Activated CD8-positive, alpha-beta memory T cell treated with anti-CD3 and anti-CD28 coated beads, Interleukin-2, amount 50 U/mL, for 24 hours (primary cell): ENCODE measurements at regions not wholly inside any gene's neighbourhood (a gene's known extent, or its start where the extent isn't known, plus 50 kb on each side); places are given as distances from the start of the nearest gene placed in this dataset.
A peak's percentile ranks its signal among the peaks of the same experiment; 100 is the strongest.

ENCODE experiments used
- DNase-seq: peaks from one replicate; pipeline ENCODE4 v3.0.0-alpha.2; 2020; ENCODE audit errors: extremely low read depth

DNA sequence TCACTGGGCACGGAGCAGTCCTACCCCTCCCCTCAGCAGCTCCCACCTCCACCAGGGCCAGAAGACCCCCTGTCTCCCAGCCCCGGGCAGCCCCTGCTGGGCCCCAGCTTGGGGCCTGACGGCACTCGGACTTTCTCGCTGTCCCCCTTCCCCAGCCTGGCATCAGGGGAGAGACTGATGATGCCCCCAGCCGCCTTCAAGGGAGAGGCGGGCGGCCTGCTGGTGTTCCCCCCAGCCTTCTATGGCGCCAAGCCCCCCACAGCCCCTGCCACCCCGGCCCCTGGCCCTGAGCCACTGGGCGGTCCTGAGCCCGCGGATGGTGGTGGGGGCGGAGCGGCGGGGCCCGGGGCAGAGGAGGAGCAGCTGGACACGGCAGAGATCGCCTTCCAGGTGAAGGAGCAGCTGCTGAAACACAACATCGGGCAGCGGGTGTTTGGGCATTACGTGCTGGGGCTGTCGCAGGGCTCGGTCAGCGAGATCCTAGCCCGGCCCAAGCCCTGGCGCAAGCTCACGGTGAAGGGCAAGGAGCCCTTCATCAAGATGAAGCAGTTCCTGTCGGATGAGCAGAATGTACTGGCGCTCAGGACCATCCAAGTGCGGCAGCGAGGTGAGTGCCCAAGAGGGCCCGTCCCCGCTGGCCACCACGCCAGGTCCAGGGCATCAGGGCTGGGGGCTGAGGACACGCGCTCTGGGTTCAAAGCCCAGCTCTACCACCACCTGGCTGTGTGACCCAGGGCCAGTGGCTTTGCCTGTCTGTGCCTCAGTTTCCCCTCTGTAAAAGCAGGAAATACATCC lies 58.6 kb downstream of the PHETA1 start:
- no peak for DNase-seq

DNA sequence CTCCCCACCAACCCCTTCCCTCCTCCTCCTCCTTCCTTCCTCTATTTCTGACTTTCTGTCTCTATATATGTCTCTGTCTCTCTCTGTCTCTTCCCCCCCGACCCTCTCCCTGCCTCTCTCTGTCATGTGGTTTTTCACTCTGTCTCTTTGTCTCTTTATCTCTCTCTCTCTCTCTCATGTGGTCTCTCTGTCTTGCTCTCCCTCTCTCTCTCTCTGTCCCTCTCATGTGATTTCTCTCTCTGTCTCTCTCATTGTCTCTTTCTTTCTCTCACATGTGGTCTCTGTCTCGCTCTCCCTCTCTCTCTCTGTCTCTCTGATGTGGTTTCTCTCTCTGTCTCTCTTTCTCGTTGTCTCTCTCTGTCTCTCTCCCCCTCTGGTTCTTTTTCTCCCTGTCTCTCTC lies 59.3 kb downstream of the PHETA1 start:
- no peak for DNase-seq

DNA sequence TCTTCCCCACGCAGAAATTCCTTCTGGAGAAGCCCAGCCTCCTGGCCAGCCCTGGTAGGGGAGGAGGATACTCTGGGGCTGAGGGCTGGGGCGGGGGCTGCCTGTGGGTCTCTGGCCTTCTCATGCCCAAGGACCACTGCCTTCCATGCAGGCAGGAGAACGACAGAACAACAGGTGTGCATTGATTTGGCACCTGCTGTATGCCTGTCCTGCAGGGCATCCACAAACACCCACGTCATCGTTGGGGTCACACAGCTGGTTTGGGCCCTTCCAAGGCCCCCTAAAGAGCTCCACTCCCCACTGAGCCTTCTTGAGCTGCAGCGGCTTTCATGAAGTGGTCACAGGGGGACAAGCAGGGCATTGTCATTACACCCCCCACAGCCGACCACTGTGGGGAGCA lies 60.4 kb downstream of the PHETA1 start:
- DNase-seq: no peak

DNA sequence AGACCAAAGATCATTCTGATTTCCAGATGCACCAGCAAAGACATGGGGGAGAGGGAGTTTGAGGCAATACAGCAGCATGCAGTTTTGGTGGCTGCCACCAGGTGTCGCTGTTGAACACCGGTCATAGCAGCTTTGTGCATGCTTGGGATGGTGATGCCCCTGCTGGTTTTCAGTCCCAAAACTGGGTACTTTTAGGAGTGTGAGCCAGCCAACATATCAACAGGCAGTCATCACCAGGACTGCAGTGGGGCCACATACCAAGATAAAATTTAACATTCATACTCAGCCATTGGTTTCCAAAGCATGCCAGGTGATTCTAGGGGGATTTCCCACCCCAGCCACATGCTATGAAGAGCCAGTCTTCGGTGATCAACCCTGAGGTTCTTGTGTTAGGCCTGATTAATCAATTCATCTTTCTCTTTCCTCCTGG lies 64.2 kb downstream of the PHETA1 start:
- no peak for DNase-seq

DNA sequence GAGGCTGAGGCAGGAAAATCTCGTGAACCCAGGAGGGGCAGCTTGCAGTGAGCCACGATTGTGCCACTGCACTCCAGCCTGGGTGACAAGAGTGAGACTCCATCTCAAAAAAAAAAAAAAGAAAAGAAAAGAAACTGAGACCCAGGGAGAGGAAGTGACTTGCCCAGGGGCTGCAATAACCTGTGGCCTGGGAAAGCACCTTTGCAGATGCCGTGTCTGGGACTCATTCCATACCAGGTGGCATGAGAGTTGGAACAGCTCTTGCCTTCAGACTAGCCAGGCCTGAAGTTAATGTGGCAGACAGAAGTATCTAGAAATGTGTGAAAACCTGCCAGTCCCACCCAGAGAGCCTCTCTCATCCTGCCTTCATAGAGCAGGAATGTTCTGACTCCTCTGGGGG lies 65.4 kb downstream of the PHETA1 start:
- no peak for DNase-seq

DNA sequence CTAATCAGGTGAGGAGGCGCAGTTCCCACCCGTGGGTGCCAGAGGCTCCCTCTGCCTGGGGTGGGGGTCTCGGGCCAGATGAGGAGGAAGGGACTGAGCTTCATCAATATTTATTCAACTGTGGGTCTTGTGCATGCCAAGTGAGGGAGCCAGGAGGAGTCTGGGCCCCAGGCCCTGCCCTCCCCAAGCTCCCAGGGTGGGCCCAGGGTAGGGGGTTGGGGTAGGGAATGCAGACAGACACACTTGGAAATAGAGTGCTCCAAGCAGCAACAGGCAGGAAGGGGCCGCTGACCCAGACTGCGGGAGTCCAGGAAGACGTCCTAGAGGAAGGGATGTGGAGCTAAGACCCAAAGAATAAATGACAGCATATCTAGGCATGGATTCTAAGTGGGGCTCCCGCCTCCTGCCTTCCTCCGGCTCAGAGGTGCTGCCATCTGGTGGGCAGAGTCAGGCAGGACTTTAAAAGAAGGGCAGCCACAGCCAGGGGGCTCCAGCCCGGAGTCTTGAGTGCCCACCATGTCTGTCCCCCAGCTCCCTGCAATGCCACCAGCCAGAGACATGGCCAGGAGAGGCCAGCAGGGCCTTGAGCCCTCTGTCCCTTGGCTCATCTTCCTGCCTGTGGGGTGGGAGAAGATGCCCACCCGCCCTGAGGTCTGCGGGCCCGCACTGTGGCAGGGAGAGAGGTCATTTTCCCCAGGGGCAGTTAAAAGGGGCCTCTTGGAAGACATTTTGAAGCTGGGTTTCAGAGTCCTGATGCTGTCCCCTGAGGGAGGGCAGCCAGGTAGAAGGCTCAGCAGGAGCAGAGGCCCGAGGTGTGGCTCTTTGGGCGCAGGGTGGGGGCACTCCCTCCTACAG lies 70.1 kb downstream of the PHETA1 start:
- DNase-seq: peak; percentile 8

DNA sequence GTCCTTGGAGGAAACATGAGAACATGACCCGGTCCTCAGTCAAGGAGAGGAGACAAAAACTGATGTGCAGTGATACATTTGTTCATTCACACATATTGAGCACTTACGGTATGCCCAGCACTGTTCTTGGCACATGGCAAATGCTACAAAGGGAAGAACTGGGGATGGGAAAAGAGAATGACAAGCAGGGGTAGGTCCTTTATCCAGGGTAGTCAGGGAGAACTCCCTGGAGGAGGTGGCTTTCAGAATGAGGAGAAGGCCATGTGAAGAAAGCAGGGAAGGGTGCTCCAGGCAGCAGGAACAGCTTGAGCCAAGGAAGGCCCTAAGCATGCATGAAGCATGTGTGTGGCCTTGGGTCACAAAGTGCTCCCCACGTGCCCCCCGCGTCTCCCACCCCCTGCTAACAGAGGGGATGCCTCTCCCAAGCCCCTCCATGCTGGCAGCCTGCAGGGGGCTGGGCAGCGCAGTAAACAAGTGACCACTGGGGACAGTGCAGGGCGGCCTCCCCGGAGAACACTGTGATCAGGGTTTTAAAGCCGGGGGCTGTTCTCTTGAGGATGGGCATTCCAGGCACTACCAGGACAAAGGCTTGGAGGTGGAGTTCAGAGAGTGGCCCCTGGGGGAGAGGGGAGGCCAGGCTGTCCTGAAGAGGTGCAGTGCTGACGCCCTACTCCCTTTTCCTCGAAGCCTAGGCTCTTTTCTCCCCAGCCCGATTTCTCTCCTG lies 71.0 kb downstream of the PHETA1 start:
- DNase-seq: no peak

DNA sequence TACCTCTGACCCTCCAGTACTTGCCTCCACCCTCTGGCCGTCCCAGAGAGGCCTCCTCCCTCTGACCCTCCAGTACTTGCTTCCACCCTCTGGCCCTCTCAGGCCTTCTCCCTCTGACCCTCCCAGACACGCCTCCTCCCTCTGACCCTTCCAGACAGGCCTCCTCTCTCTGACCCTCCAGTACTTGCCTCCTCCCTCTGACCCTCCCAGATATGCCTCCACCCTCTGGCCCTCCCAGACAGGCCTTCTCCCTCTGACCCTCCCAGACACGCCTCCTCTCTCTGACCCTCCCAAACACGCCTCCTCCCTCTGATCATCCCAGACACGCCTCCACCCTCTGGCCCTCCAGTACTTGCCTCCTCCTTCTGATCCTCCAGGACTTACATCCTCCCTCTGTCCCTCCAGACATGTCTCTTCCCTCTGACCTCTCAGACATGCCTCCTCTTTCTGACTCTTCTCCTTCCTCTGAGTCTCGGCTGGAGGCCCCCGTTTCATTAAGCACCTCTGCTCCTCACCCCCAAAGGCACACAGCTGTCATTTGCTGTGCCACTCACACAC lies 71.9 kb downstream of the PHETA1 start:
- DNase-seq: no peak

DNA sequence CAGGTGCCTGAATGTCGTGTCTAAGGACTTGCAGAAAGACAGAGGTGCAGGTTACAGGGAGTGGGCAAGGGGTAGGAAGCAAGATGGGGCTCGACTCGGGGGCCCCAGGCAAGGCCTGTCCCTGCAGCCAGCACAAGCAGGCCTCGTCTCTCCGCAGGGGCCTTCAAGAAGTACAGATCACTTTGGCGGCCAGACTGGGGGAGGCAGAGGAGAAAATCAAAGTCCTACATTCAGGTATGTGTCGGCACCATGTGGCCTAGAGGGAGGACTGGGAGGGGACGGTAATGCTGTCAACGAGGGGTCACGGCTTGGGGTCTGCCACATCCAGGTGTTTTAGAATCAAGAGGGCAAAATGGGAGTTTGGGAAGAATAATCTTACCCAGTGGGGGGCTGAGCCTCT lies 73.7 kb downstream of the PHETA1 start:
- DNase-seq: no peak

DNA sequence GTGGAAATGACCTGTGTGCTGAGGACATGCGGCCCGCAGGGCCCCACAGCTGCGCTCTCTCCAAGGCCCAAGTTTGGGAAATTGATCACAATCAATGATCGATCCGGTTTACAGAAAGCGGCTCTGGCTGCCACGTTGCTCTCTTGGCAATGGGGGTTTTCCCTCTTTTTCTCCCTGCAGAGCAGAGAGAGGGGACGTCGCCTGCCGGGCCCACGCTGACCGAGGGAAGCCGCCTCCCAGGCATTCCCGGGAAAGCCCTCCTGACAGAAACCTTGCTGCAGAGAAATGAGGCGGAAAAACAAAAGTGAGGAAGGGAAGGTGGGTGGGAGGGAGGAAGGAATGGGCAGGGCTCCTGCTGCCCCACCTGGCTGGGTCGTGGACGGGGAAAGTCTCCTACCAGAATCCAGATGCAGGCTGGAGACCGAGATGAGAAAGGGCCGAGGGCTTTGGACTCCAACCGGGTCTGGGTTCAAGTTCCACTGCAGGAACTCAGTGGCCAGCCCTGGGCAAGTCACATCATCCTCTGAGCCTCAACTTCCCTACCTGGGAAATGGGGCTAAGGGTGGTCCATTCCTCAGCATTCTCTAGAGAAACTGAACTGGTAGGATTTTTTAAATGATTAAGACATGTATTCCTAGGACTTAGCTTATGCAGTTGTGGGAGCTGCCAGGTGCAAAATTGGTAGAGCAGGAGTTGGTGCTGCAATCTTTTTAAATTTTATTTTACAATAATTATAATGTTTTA lies 75.5 kb downstream of the PHETA1 start:
- no peak for DNase-seq

DNA sequence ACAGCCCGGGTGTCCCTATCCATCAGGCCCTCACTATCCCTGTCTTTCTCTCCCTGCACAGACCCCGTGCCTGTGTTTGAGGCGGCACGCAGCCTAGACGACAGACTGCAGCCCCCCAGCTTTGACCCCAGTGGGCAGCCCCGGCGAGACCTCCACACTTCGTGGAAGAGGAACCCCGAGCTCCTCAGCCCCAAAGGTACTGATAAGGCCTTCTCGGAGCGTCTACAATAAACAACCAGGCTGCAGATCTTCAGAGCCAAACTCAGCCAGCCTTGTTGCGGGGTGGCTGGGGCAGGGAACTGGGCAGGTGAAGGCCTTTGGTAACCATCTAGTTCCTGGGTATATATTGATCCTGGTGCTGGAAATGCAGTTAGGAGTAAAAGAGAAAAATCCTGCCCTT lies 77.5 kb downstream of the PHETA1 start:
- no peak for DNase-seq

DNA sequence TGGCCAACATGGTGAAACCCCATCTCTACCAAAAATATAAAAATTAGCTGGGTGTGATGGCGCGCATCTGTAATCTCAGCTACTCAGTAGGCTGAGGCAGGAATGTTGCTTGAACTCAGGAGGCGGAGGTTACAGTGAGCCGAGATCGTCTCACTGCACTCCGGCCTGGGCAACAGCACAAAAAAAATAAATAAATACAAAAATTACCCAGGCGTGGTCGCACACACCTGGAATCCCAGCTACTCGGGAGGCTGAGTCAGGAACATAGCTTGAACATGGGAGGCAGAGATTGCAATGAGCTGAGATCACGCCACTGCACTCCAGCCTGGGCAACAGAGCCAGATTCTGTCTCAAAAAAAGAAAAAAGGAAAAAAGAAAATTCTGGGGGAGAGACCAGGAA lies 80.1 kb downstream of the PHETA1 start:
- DNase-seq: no peak

DNA sequence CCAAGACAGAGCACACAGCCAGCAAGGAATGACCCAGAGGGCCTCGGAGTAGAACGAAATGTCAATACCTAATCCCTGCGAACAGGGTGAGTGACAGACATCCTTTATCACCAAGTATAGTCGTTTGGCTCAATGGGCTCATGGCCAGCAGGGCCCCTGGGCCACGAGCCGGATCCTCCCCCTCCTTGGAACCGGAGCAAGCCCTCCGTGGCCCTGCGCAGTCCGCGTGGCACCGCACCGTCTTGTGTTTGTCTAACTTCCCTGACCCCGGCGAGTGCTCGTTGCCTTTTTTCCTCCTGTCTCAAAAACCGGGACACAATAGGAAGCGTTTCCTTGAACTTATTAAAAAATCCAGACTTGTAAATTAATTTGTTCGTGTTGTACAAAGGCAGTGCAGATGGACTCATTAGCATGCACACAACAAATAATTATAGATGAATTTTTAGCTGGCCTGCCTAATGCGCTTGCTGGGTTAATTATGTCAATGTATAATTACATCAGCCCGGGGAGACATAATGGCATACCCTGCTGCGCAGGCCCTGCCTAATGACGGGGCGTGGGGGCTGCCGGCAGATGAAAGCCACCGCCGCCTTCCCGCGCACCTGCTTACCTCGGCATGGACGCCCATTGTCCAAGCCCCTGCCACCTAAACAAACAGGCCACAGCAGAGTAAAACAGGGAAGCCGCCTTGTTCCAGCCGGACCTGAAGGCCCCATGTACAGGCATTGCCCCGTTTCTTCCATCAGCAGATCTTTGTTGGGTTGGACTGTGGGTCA lies 81.6 kb downstream of the PHETA1 start:
- no peak for DNase-seq

DNA sequence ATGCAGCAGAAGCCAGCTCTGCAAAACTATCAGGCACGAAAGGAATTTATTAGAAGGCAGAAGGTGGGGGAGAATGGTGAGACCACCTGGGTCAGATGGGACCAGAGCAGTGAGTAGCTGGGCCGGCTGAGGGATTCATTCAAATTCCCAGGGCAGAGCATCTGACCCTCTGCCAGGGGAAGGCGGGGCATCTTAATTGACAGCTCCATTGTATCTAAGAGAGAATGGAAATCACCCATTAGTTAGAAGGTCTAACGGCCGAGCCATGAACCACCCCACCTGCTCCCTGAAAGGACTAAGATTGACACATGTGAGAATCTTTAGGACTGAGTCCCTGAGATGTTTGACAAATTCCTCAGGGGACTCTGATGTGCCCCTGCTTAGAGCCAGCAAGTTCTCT lies 83.7 kb downstream of the PHETA1 start:
- no peak for DNase-seq

DNA sequence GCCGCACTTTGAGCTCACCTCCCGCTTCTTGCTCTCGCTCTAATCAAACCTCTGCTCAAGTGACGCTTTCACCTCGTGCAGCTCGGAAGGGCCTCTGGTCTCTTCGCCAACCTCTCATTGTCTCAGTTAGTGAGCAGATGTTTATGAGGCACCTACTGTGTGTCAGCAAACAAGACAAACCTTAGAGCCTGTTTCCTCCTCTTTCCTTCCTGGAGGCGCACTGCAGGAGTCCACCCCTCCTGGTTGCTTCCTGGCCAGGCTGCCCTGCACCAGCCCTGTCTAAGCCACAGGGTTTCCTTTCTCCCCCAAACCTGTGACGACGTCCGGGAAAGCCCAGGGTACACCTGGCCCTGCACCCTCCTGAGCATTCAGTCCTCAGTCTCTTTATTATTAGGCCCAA lies 84.2 kb downstream of the PHETA1 start:
- no peak for DNase-seq

DNA sequence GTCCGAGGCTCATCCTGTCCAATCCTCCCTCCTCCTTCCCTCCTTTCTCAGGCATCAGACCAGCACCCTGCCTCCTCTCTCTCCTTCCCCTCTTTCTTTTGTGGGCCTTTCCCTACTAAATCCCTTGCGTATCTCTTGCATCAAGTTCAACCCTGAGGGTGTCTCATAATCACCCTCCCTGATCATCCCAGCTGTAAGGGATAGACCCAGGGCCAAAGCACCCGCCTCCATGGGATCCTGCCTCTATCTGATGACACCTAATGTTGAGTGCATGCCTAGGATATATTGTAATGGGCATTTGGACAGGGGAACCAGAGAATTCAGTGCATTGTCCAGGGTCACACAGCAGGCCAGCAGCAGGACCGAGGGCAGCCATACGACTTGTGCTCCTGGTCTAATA lies 84.9 kb downstream of the PHETA1 start:
- no peak for DNase-seq

DNA sequence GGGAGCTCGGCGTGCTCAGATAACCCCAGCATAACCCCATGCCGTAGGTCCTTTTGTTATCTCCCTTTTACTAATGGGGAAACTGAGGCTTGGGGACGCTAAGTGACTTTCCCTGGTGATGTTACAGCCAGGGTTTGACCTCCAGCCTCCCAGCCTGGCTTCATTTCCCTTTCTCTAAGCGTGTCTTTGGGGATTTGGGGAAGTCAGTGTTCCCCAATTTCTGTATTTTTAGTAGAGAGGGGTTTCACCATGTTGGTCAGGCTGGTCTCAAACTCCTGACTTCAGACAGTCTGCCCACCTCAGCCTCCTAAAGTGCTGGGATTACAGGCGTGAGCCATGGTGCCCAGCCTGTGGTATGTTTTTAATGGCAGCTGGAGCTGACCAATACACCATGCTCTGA lies 85.4 kb downstream of the PHETA1 start:
- DNase-seq: no peak

DNA sequence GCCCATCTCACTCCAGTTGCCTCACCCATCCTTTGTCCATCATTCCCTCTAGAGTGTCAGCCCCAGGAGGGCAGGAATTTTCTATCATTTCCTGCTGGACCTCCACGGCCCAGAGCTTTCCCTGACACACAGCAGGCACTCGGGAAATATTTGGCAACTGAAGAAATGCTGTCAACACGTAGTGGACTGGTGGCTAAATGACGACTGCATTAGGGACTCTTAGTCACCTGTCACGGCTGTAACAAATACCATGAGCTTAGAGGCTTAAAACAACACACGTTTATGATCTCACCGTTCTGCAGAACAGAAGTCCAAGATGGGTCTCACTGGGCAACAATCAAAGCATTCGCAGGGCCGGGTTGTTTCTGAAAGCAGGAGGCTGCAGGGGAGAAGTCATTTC lies 91.3 kb downstream of the PHETA1 start:
- DNase-seq: no peak

DNA sequence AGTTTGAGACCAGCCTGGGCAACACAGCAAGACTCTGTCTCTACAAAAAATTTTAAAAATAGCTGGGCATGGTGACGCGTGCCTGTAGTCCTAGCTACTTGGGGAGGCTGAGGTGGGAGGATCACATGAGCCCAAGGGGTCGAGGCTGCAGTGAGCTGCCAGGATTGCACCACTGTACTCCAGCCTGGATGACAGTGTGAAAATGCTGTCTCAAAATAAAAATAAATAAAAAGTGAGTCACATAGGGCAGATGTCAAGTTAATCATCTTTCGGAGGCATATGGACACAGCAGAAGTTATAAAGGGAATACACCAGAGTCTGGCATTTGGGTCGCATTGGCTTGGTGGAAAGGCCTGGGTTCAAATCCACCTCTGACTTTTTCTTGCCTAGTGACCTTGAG lies 92.7 kb downstream of the PHETA1 start:
- DNase-seq: no peak

DNA sequence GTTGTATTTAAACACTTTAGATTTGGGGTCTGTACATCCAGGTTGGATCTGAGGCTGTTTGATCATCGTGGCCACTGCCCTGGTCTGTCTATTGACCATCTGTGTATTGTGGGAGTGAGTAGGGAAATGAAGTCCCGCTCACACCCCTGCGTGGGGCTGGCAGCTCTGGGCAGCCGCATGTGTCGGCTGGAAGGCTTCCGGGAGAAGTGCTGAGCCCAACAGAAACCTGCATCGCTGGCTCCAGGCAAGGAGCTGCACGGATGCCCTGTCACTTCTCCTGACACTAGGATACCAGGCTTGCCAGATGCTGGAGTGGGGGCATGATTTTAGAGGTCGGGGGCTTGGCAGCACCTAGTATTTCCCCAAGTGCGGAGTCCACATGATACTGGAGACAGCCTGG lies 93.6 kb downstream of the PHETA1 start:
- no peak for DNase-seq

DNA sequence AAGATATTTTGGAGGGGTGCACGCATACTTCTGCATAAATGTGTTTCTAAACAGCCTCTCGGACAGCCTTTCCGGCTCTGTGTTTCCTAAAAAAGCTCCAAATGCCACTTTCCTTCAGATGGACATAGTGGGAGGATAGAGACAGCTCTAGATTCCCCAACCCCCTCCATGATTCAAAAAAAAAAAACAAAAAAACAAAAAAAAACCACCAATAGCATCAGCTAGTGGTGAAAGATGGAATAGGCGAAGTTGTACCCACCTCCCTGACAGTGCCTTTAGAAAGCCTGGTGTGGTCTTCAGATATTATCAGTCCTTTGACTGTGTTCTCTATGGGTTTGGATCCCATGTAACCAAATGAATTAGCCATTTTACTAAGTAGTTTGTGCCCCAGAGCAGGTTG lies 94.1 kb downstream of the PHETA1 start:
- no peak for DNase-seq
